Erythroblast (primary cell): ENCODE measurements at regions not wholly inside any gene's neighbourhood (a gene's known extent, or its start where the extent isn't known, plus 50 kb on each side); places are given as distances from the start of the nearest gene placed in this dataset.

ENCODE experiments used
- GATA1 ChIP-seq: IDR thresholded peaks from 2 replicates; pipeline ENCODE4 v1.6.1; 2011; ENCODE audit warnings: low read depth, mild to moderate bottlenecking, control low read depth, low read length, moderate library complexity
- POLR2A ChIP-seq: IDR thresholded peaks from 2 replicates; pipeline ENCODE4 v1.6.1; 2011; ENCODE audit warnings: mild to moderate bottlenecking, low read length

DNA sequence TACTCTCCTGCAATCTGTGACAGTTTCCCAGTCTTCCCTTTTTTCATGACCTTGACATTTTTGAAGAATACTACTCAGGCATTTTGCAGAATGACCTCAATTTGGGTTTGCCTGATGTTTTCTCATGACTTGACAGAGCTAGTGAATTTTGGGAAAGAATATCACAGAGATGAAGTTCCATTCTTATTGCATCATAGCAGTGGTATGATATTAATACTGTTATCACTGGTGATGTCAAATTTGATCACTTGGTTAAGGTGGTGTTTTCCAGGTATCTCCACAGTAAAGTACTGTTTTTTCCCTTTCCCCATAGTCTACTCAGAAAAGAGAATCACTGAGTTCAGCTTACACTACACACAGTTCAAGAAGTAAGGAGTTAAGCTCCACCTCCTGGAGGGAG is 56.2 kb upstream of the XPA start:
- TF ChIP-seq POLR2A (no peak), GATA1 (no peak)
